GM12892 (cell line): ENCODE measurements at regions not wholly inside any gene's neighbourhood (a gene's known extent, or its start where the extent isn't known, plus 50 kb on each side); places are given as distances from the start of the nearest gene placed in this dataset.
"Not testable (repeated sequence)": the region's sequence is repeated elsewhere in the genome, so short reads cannot be mapped to it uniquely, and the experiment has no call there.

Source experiments
- POLR2A ChIP-seq: IDR thresholded peaks from 2 replicates; pipeline ENCODE4 v1.6.1; 2011; ENCODE audit warnings: low read depth, low read length, control low read depth
- POLR2AphosphoS5 ChIP-seq: IDR thresholded peaks from 2 replicates; pipeline ENCODE4 v1.6.1; 2011; ENCODE audit warnings: low read depth, low read length, control low read depth
- TAF1 ChIP-seq: IDR thresholded peaks from 2 replicates; pipeline ENCODE4 v1.6.1; 2011; ENCODE audit warnings: low read depth, mild to moderate bottlenecking, control low read depth, low read length, borderline replicate concordance

DNA sequence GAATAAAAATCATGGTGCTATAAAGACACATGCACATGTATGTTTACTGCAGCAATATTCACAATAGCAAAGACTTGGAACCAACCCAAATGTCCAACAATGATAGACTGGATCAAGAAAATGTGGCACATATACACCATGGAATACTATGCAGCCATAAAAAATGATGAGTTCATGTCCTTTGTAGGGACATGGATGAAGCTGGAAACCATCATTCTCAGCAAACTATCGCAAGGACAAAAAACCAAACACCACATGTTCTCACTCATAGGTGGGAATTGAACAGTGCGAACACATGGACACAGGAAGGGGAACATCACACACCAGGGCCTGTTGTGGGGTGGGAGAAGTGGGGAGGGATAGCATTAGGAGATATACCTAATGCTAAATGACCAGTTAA lies 185.9 kb downstream of the TPBG start:
- TF ChIP-seq POLR2A, POLR2AphosphoS5, TAF1: not testable (repeated sequence)
